ENCODE measurements at regions not wholly inside any gene's neighbourhood (a gene's known extent, or its start where the extent isn't known, plus 50 kb on each side); places are given as distances from the start of the nearest gene placed in this dataset.
"Not testable (repeated sequence)": the region's sequence is repeated elsewhere in the genome, so short reads cannot be mapped to it uniquely, and the experiment has no call there.

GRCh38 chr17:54527941-54528340 is 372.7 kb upstream of the TOM1L1 start:
- no peaks in the 10 kb centered on the region for H3K4me1 Mint-ChIP-seq
- ChIA-PET POLR2A (no interaction called here), CTCF (no interaction called here)

GRCh38 chr17:54530398-54530797 is 370.3 kb upstream of the TOM1L1 start:
- Mint-ChIP-seq H3K4me1 (no peaks in the 10 kb centered on the region), H3K36me3 (ENCODE audit: low read depth) (no peaks in the 10 kb centered on the region), H3K9me3 (peaks cover 2% of the 10 kb centered on the region), H3K4me3 (no peak overlapping the region), H3K27me3 (no peaks in the 10 kb centered on the region), H3K27ac (no peak overlapping the region)
- no peak for DNase-seq
- CTCF ChIA-PET, result no interaction called here
- POLR2A ChIA-PET, result no interaction called here

More at GRCh38 chr17:54527941-54528340, 372.7 kb upstream of the TOM1L1 start:
- Mint-ChIP-seq H3K9me3 (peaks cover 2% of the 10 kb centered on the region), H3K27ac (no peak overlapping the region), H3K36me3 (ENCODE audit: low read depth) (no peaks in the 10 kb centered on the region), H3K27me3 (no peaks in the 10 kb centered on the region), H3K4me3 (no peak overlapping the region)
- DNase-seq, result no peak

DNA sequence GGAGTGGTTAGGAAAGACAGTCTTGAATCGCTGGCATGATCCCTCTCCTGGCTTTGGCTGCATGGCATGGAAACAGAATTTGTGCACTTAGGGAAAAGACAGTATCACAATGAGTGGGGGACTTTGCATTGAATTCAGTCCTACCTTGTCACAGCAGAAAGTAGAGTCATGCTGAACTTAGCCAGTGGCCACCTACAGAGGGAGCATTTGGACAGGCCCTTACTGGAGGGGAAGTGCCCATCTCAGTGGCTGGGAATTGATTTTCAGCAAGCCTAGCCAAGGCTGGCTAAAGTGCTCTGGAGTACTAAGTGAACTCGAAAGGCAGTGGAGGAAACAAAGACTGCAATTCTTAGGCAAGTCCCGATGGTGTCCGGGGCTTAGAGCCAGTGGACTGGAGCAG is 364.3 kb upstream of the TOM1L1 start:
- no peak overlapping the region for H3K27ac Mint-ChIP-seq
- peaks cover 11% of the 10 kb centered on the region for H3K9me3 Mint-ChIP-seq
- ChIA-PET POLR2A (no interaction called here), CTCF (no interaction called here)
- no peak overlapping the region for H3K4me3 Mint-ChIP-seq
- H3K4me1 Mint-ChIP-seq, result no peaks in the 10 kb centered on the region
- no peaks in the 10 kb centered on the region for H3K36me3 Mint-ChIP-seq (ENCODE audit: low read depth)
- H3K27me3 Mint-ChIP-seq, result no peaks in the 10 kb centered on the region
- no peak for DNase-seq

DNA sequence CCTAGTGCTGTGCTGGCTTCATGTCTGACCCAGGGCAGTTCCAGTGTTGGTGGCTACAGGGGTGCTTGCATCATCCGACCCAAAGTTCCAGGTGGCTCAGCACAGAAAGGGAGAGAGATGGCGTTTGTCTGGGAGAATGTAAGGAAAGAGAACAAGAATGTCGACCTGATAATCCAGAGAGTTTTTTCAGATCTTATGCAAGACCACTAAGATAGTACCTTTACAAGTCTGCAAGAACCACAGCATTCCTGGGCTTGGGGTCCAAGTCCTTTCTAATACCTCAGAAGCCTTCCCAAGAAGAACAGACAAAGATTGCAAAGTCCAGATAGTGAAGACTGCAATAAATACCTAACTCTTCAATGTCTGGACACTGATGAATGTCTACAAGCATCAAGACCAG is 363.0 kb upstream of the TOM1L1 start:
- DNase-seq, result no peak
- H3K36me3 Mint-ChIP-seq (ENCODE audit: low read depth), result no peaks in the 10 kb centered on the region
- peaks cover 11% of the 10 kb centered on the region for H3K9me3 Mint-ChIP-seq
- CTCF ChIA-PET, result no interaction called here
- no peaks in the 10 kb centered on the region for H3K27me3 Mint-ChIP-seq
- H3K4me3 Mint-ChIP-seq, result no peak overlapping the region
- POLR2A ChIA-PET, result no interaction called here
- no peaks in the 10 kb centered on the region for H3K4me1 Mint-ChIP-seq
- no peak overlapping the region for H3K27ac Mint-ChIP-seq

DNA sequence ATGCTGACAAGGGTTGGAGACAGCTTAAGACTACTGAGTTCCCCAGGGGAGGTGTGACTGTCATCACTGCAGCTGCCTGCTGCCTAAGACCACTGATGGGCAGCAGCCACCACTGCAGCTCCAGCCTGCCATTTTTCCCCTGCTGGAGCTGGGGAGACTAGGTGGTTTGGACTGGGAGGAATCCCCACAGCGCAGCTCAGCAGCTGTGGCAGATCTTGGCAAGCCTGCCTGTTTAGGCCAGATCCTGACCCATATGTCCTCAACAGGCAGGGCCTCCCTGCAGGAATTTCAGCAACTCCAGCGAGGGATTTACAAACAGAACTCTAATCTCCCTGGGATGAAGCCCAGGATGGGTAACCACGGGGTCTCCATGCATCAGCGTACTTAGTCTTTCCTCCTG is 356.4 kb upstream of the TOM1L1 start:
- no peak overlapping the region for H3K27ac Mint-ChIP-seq
- ChIA-PET CTCF (no interaction called here), POLR2A (no interaction called here)
- no peak overlapping the region for H3K4me3 Mint-ChIP-seq
- no peaks in the 10 kb centered on the region for H3K36me3 Mint-ChIP-seq (ENCODE audit: low read depth)
- no peak for DNase-seq
- H3K27me3 Mint-ChIP-seq, result no peaks in the 10 kb centered on the region
- H3K9me3 Mint-ChIP-seq, result peaks cover 9% of the 10 kb centered on the region
- H3K4me1 Mint-ChIP-seq, result no peaks in the 10 kb centered on the region

- Mint-ChIP-seq H3K36me3 (ENCODE audit: low read depth) (no peaks in the 10 kb centered on the region), H3K4me3 (no peak overlapping the region), H3K9me3 (peaks cover 6% of the 10 kb centered on the region), H3K27ac (no peak overlapping the region), H3K27me3 (no peaks in the 10 kb centered on the region), H3K4me1 (no peaks in the 10 kb centered on the region)
- CTCF ChIA-PET, result no interaction called here
- POLR2A ChIA-PET, result no interaction called here
- no peak for DNase-seq
Observed at GRCh38 chr17:54559883-54560282, 340.8 kb upstream of the TOM1L1 start.

DNA sequence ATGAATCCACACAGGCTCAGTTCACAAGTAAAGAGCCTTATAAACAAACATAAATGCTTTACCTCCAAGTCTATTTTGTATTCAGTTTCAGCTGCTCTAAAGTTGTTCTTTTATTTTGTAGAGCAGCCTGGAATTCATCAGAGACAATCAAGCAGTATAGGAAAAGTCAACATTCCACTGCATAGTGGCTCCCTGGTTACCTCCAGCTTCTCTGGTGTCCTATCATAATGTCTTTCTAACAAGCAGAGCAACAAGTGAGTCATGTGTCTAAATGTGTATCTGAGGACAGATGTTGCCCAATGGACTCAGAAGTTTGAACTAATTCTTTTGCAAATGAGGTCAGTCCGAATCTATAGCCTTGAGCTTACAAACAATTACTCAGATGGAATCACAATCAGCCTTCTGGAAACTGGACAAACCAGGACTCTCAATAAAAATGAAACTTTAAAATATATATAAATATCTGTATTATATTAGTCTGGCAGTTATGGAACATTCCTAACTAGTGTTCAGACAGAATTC is 292.0 kb upstream of the TOM1L1 start:
- H3K27ac Mint-ChIP-seq, result no peak overlapping the region
- no peak for DNase-seq
- H3K4me3 Mint-ChIP-seq, result no peak overlapping the region
- POLR2A ChIA-PET, result no interaction called here
- no peaks in the 10 kb centered on the region for H3K36me3 Mint-ChIP-seq (ENCODE audit: low read depth)
- H3K4me1 Mint-ChIP-seq, result no peaks in the 10 kb centered on the region
- CTCF ChIA-PET, result no interaction called here
- no peaks in the 10 kb centered on the region for H3K27me3 Mint-ChIP-seq
- H3K9me3 Mint-ChIP-seq, result peaks cover 28% of the 10 kb centered on the region

GRCh38 chr17:54620399-54620978 is 280.2 kb upstream of the TOM1L1 start:
- no peaks in the 10 kb centered on the region for H3K4me1 Mint-ChIP-seq
- DNase-seq, result no peak
- no peaks in the 10 kb centered on the region for H3K27me3 Mint-ChIP-seq
- H3K9me3 Mint-ChIP-seq, result peaks cover 10% of the 10 kb centered on the region
- H3K36me3 Mint-ChIP-seq (ENCODE audit: low read depth), result no peaks in the 10 kb centered on the region
- CTCF ChIA-PET, result no interaction called here
- POLR2A ChIA-PET, result no interaction called here
- no peak overlapping the region for H3K27ac Mint-ChIP-seq
- no peak overlapping the region for H3K4me3 Mint-ChIP-seq

- Mint-ChIP-seq H3K4me1 (no peaks in the 10 kb centered on the region), H3K36me3 (ENCODE audit: low read depth) (no peaks in the 10 kb centered on the region), H3K9me3 (peaks cover 2% of the 10 kb centered on the region), H3K27ac (no peak overlapping the region), H3K4me3 (no peak overlapping the region), H3K27me3 (no peaks in the 10 kb centered on the region)
- DNase-seq, result no peak
- POLR2A ChIA-PET, result no interaction called here
- CTCF ChIA-PET, result no interaction called here
Observed at GRCh38 chr17:54623746-54624145, 276.9 kb upstream of the TOM1L1 start.

DNA sequence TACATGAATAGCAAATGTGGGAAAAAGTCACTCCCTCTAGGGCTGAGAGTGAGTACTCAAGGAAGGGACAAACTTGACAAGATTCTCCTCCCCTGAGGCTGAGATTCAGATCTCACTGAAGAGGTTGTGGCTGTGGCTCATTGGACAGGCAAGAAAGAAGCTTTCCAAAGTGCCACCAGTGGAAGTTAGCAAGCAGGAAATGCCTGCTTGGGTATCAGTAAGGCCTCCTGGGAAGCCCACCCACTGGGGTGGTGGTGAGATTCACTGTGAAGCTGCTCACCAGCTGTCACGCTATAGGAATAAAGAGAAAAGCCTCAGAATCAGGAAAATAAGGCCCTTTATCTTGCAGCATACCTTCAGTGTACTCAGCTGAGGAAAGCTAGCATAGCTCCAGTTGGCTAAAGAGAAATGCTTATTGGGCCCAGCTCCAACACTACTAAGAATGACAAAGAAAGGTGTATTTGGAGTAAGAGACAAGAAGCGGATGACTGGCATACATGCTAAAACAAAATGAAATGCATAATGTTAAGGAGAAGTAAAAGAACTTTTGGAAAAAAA is 274.4 kb upstream of the TOM1L1 start:
- no peak overlapping the region for H3K27ac Mint-ChIP-seq
- peaks cover 2% of the 10 kb centered on the region for H3K9me3 Mint-ChIP-seq
- CTCF ChIA-PET, result interaction anchor here (0.6 kb wide), 1 partner anchor 280 kb away, joined by 5 read pairs; no protein-coding TSS in a partner anchor
- no peaks in the 10 kb centered on the region for H3K4me1 Mint-ChIP-seq
- no peak for DNase-seq
- H3K27me3 Mint-ChIP-seq, result no peaks in the 10 kb centered on the region
- H3K36me3 Mint-ChIP-seq (ENCODE audit: low read depth), result no peaks in the 10 kb centered on the region
- POLR2A ChIA-PET, result no interaction called here
- no peak overlapping the region for H3K4me3 Mint-ChIP-seq

- H3K27ac Mint-ChIP-seq; POLR2A ChIA-PET; CTCF ChIA-PET; H3K36me3 Mint-ChIP-seq (ENCODE audit: low read depth); H3K4me1 Mint-ChIP-seq; H3K4me3 Mint-ChIP-seq; H3K27me3 Mint-ChIP-seq; DNase-seq: not testable (repeated sequence)
- H3K9me3 Mint-ChIP-seq, result peaks cover 15% of the 10 kb centered on the region
Observed at GRCh38 chr17:54639426-54639825, 261.2 kb upstream of the TOM1L1 start.

- Mint-ChIP-seq H3K36me3 (ENCODE audit: low read depth) (no peaks in the 10 kb centered on the region), H3K4me1 (no peaks in the 10 kb centered on the region), H3K27ac (no peak overlapping the region), H3K27me3 (no peaks in the 10 kb centered on the region), H3K9me3 (peaks cover 16% of the 10 kb centered on the region), H3K4me3 (no peak overlapping the region)
- no peak for DNase-seq
- POLR2A ChIA-PET, result no interaction called here
- CTCF ChIA-PET, result no interaction called here
Observed at GRCh38 chr17:54662978-54663876, 237.4 kb upstream of the TOM1L1 start.

DNA sequence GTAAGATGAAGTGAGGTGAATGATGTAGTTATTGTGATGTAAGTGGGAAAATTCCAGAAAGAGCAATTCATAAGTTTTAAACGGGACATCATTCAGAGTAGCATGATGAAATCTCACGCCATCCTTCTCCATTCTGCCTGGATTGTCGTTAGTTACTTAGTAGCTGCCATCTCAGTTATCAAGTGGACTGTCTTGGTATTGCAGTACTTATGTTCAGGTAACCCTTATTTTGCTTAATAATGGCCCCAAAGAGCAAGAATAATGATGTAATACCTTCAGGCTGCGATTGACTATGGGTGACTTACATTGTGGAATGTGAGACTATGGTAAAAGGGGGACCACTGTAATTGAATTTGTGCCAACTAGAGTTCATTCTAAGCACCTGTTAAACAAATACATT is 234.1 kb upstream of the TOM1L1 start:
- Mint-ChIP-seq H3K9me3 (peaks cover 7% of the 10 kb centered on the region), H3K4me3 (no peak overlapping the region), H3K27ac (no peak overlapping the region), H3K27me3 (no peaks in the 10 kb centered on the region), H3K4me1 (no peaks in the 10 kb centered on the region), H3K36me3 (ENCODE audit: low read depth) (no peaks in the 10 kb centered on the region)
- CTCF ChIA-PET, result no interaction called here
- POLR2A ChIA-PET, result no interaction called here
- no peak for DNase-seq
